ENCODE measurements at regions not wholly inside any gene's neighbourhood (a gene's known extent, or its start where the extent isn't known, plus 50 kb on each side); places are given as distances from the start of the nearest gene placed in this dataset.

GRCh38 chr6:133815313-133815712, 73.6 kb upstream of the TCF21 start:
- no peaks in the 10 kb centered on the region for H3K36me3 ChIP-seq
- H3K27me3 ChIP-seq: no peaks in the 10 kb centered on the region
- TF ChIP-seq CTCF (IDR thresholded peaks at IDR 0.05): no peak
- DNase-seq (no peak), ATAC-seq (no peak)
- intact Hi-C loops (cut with DNase I): no loop called here
- H3K4me3 ChIP-seq: no peak overlapping the region
- no peak overlapping the region for H3K27ac ChIP-seq
- H3K4me1 ChIP-seq: no peaks in the 10 kb centered on the region
- peaks cover 0 to 2% of the 10 kb centered on the region in 2 donors for H3K9me3 ChIP-seq

GRCh38 chr6:133816171-133816570, 72.7 kb upstream of the TCF21 start:
- H3K4me3 ChIP-seq: no peak overlapping the region
- no peaks in the 10 kb centered on the region for H3K27me3 ChIP-seq
- ATAC-seq (no peak), DNase-seq (no peak)
- H3K9me3 ChIP-seq: no peaks in the 10 kb centered on the region
- no peak overlapping the region for H3K27ac ChIP-seq
- H3K36me3 ChIP-seq: no peaks in the 10 kb centered on the region
- TF ChIP-seq CTCF (IDR thresholded peaks at IDR 0.05): no peak
- intact Hi-C loops (cut with DNase I): no loop called here
- no peaks in the 10 kb centered on the region for H3K4me1 ChIP-seq

GRCh38 chr6:133817460-133818047, 71.4 kb upstream of the TCF21 start:
- Histone ChIP-seq H3K27me3 (no peaks in the 10 kb centered on the region), H3K36me3 (no peaks in the 10 kb centered on the region), H3K4me3 (no peak overlapping the region), H3K4me1 (no peaks in the 10 kb centered on the region), H3K9me3 (no peaks in the 10 kb centered on the region), H3K27ac (no peak overlapping the region)
- DNase-seq (peak in 1 of 4 donors; percentile 48), ATAC-seq (no peak)
- TF ChIP-seq CTCF (IDR thresholded peaks at IDR 0.05): peak; percentile 27 to 55
- intact Hi-C loops (cut with DNase I): no loop called here

GRCh38 chr6:133818320-133818719, 70.6 kb upstream of the TCF21 start:
- DNase-seq: no peak

DNA sequence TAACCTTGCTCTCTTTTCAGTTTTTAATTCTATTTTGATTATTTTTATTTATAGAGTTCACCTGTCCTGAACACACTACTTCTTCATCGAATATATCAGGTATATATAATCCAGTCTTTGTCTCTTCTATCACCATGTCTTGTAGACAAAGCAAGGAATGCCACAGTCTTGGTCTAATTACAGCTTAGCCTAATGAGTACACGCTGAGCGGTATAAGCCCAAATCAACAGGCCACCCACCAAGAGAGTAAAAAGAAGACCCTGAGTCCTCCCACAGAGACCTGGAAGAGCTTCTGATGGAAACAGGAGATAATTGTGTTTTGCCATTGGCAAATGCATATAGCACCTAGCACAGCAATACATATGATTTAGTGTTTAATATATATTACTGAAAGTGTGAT, 68.7 kb upstream of the TCF21 start:
- no peak for TF ChIP-seq CTCF (IDR thresholded peaks at IDR 0.05)
- Histone ChIP-seq H3K4me3 (no peak overlapping the region), H3K27ac (no peak overlapping the region), H3K27me3 (no peaks in the 10 kb centered on the region), H3K4me1 (no peaks in the 10 kb centered on the region), H3K9me3 (no peaks in the 10 kb centered on the region), H3K36me3 (no peaks in the 10 kb centered on the region)
- ATAC-seq: no peak
- intact Hi-C loops (cut with DNase I): no loop called here
- DNase-seq: no peak

More at GRCh38 chr6:133818320-133818719, 70.6 kb upstream of the TCF21 start:
- H3K36me3 ChIP-seq: no peaks in the 10 kb centered on the region
- no peaks in the 10 kb centered on the region for H3K27me3 ChIP-seq
- no peaks in the 10 kb centered on the region for H3K9me3 ChIP-seq
- H3K4me3 ChIP-seq: no peak overlapping the region
- no peak for TF ChIP-seq CTCF (IDR thresholded peaks at IDR 0.05)
- no peak overlapping the region for H3K27ac ChIP-seq
- H3K4me1 ChIP-seq: no peaks in the 10 kb centered on the region
- ATAC-seq: no peak
- intact Hi-C loops (cut with DNase I): no loop called here
